GM12874 (cell line): ENCODE measurements at regions not wholly inside any gene's neighbourhood (a gene's known extent, or its start where the extent isn't known, plus 50 kb on each side); places are given as distances from the start of the nearest gene placed in this dataset.

Experiments used
- CTCF ChIP-seq: IDR thresholded peaks from 2 replicates; pipeline ENCODE4 v1.5.1; 2011; ENCODE audit warnings: low read depth, mild to moderate bottlenecking, control low read depth, low read length, moderate library complexity; ENCODE audit not compliant: insufficient read depth

GRCh38 chr5:175257128-175257846 is 186.7 kb downstream of the DRD1 start:
- TF ChIP-seq CTCF: no peak

- TF ChIP-seq CTCF: no peak
Observed at GRCh38 chr5:175254155-175254554, 189.8 kb downstream of the DRD1 start.

- TF ChIP-seq CTCF: no peak
Observed at GRCh38 chr5:175253597-175253996, 190.4 kb downstream of the DRD1 start.

- TF ChIP-seq CTCF: no peak
Observed at GRCh38 chr5:175252234-175252805, 191.7 kb downstream of the DRD1 start.

GRCh38 chr5:175250426-175250825 is 193.6 kb downstream of the DRD1 start:
- TF ChIP-seq CTCF: no peak

GRCh38 chr5:175248416-175248905 is 195.5 kb downstream of the DRD1 start:
- no peak for TF ChIP-seq CTCF

- TF ChIP-seq CTCF: no peak
Observed at GRCh38 chr5:175246889-175247520, 197.0 kb downstream of the DRD1 start.
